HG03159 (cell line): ENCODE measurements at regions not wholly inside any gene's neighbourhood (a gene's known extent, or its start where the extent isn't known, plus 50 kb on each side); places are given as distances from the start of the nearest gene placed in this dataset.
A peak's percentile ranks its signal among the peaks of the same experiment; 100 is the strongest.
"Not testable (repeated sequence)": the region's sequence is repeated elsewhere in the genome, so short reads cannot be mapped to it uniquely, and the experiment has no call there.

Experiments used
- ATAC-seq: cut with Tn5 transposase; IDR thresholded peaks from one replicate; pipeline ENCODE4 v1.9.1; 2021; ENCODE audit warnings: mild to moderate bottlenecking, moderate library complexity; ENCODE audit not compliant: unreplicated experiment

DNA sequence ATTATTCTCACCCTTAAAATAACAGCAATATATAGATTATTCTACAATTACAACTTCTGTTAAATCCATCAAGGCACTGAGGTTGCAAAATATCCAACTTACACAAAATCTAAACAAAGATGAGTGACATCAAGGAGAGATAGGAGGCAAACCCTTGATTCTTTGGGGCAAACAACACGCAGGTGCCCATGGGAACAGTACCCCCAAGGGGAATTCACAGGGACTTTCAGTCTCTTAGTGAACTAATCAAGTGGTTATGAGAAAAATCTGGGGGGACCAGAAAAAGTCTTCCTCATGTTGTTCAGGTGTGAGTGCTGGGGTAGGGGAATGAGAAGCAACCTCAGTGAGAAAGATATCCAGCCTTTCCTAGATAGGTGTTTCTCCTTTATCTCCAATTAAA lies 1107.9 kb downstream of the PLA2G4A start:
- ATAC-seq, result no peak

DNA sequence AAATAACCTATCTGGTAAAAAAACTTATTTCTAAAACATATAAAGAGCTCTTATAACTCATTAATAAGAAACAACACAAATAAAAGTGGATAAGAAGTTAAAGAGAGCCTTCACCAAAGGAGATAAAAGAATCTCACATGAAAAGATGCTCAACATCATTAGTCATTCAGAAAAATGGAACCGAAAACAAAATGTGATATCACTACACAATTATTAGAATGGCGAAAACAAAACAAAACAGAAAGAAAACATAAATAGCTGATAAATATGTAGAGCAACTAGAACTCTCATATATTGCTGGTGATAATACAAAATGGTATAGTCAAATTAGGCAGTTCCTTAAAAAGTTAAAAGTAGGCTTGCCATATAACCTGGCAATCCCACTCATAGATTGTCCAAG lies 1109.3 kb downstream of the PLA2G4A start:
- no peak for ATAC-seq

DNA sequence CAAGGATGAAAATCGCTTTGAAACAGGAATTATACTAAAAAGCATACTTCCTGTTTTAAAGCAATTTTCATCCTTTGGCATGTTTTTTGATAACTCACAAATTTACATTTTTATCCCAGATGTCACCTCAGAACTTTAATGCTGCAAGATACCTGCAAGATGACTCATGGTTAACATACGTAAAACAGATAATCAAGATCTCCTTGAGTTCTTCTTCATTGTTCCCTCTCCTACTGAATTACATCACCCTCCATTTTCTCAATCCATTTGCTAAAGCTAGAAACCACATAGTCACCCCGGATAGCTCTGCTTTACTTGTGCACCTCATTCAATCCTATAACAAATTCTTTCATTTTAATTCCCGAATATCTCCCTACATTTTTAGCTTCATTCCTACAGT lies 1114.2 kb downstream of the PLA2G4A start:
- ATAC-seq, result no peak

DNA sequence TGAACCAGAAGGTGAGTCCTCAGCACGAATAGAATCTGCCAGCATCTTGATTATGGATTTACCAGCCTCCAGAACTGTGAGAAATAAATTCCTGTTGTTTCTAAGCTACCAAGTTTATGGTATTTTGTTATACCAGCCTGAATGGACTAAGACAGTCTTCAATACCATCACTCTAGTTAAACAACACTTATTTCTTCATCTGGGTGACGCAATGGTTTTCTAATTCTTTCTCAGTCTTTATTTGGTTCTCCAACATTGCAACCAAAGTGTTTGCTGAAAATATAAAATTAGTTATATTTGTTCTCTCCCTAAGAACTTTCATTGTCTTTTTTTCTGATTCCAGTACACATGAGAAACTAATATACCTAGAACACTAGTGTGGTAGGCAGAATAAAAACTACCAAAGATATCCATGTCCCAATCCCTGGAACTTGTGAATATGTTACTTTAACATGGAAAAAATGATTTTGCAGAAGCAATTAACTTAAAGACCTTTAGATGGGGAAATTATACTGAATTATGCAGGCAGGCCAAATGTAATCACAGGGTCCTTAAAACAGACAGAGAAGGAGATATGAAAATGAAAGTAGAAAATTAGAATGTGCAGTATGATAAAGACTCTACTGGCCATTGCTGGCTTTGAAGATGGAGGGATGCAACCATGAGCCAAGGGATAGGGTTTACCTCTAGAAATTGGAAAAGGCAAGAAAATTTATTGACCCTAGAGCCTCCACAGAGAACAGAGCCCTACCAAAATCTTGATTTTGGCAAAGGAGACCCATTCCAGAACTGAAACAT lies 1115.1 kb downstream of the PLA2G4A start:
- ATAC-seq, result no peak

DNA sequence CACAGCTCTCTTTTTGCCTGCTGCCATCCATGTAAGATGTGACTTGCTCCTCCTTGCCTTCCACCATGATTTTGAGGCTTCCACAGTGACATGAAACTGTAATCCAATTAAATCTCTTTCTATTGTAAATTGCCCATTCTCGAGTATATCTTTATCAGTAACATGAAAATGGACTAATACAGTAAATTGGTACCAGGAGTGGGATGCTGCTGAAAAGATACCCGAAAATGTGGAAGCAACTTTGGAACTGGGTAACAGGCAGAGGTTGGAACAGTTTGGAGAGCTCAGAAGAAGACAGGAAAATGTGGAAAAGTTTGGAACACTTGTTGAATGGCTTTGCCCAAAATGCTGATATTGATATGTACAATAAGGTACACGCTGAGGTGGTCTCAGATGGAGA lies 1117.9 kb downstream of the PLA2G4A start:
- not testable (repeated sequence) for ATAC-seq

DNA sequence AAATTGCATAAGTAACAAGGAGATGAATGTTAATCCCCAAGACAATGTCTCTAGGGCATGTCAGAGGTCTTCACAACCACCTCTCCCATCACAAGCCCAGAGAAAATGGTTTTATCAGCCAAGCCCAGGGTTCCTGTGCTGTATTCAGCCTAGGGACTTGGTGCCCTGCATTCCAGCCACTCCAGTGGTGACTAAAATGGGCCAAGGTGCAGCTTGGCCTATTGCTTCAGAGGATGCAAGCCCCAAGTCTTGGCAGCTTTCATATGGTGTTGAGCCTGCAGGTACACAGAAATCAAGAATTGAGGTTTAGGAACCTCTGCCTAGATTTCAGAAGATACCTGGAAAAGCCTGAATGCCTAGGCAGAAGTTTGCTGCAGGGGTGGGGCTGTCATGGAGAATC lies 1118.6 kb downstream of the PLA2G4A start:
- ATAC-seq, result no peak

DNA sequence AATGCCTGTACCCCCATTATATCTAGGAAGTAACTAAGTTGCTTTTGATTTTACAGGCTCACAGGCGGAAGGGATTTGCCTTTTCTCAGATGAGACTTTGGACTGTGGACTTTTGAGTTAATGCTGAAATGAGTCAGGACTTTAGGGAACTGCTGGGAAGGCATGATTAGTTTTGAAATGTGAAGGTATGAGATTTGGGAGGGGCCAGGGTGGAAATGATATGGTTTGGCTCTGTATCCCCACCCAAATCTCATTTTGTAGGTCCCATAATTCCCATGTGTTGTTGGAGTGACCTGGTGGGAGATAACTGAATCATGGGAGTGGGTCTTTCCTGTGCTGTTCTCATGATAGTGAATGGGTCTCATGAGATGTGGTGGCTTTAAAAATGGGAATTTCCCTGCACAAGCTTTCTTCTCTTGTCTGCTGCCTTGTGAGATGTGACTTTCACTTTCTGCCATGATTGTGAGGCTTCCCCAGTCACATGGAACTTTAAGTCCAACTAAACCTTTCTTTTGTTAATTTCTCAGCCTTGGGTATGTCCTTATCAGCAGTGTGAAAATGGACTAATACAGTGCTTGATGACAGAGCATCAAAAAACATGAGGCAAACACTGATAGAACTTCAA lies 1119.5 kb downstream of the PLA2G4A start:
- no peak for ATAC-seq

DNA sequence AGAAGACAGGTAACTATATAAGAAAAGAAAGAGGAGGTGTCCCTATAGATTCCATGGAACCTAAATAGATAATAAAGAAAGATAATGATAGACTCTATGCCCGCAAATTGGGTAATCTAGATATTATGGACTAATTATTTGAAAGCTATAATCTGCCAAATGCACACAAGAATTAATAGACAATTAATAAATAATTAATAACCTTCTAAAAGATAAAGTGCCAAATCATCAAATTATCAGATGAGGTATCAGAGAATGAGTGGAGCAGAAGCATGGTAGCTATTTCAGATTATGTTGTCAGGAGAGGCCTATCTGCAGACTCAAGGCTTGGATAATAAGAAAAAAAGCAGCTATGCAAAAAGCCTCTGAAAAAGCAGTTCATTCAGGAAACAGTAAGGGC lies 1120.8 kb downstream of the PLA2G4A start:
- no peak for ATAC-seq

DNA sequence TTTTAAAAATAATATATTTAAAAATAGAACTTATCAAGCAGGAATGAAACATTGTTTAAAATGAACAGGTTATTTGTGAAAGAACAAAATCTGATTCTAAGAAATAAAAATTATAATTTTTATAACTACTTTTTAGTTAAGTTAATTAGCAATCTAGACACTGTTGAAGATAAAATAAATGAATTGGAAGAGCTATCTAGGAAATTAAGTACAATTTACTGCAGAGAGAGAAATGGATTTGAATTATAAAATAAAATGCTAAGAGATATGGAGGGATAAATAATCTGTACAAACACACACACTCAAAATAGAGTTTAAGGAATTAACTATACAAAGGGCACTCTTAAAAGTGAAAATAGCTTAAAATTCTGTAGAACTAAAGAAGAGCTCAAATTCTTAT lies 1123.1 kb downstream of the PLA2G4A start:
- ATAC-seq, result no peak

DNA sequence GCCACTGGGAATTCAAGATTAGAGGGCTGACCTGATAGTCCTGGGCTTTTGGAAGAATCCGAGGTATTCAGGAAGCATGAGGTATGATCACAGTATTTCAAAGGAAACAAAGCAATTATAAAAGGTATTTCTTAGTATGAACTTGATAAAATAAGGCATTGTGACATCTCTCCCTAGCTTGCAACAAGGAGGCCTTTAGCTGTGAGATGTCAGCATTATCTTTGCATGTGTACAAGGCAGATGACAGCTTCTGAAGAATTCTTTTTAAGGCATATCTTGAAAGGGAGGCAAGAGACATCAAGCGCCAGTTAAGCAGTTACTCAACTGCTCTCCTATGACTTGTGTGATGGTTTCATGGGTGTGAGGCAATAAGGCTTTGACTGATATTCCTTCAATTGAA lies 1123.7 kb downstream of the PLA2G4A start:
- ATAC-seq, result no peak

DNA sequence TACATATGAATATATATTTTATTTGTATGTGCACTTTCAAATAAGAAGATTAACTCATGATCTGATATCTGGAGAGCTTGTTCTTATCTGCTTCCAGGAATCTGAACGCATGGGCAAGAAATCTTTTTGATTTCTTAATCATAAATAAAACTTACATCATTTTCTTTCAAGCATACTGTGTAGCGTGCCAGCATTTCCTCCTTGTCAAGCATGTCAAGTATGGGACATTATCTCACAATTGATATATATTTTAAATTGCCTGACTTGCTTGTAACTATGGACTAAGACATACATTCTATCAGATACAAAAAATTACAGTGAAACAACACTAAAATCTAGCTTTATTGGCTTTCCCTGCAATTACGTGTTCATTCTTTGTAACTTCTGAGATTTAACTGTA lies 1128.2 kb downstream of the PLA2G4A start:
- no peak for ATAC-seq

DNA sequence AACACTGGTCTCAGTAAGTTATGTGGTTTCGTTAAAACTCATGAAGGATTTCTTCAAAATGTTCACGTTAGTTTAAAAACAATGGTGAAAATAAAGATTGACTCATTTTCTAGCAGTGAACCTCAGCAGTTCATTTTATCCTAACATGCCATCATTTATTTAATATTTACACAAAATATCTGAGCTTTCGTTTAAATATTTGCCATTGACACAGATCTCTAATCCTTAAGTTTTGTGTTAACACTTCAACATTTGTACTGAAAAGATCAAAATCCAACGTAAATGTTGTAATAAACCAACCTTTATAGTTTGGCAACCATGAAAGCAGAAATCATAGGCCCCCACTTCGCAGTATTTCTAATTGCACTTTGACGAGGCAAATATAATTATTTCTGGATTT lies 1129.5 kb downstream of the PLA2G4A start:
- no peak for ATAC-seq

DNA sequence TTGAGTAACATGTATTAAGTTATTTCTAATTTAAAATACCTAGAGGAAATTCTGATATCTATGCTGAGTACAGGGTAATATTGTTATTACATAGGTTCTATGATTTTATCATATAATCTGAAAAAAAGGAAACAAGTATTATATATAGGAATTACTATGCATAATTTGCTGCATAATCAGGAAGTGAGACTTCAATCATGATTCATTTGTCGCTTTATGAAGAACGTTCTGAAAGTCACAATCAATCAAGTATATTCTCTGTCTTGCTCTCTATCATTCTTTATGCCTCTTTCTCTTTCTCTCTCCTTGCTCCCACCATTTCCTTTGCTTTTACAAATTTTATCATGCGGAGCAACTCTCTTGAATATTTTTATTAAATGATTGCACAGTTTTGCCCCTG lies 1130.3 kb downstream of the PLA2G4A start:
- ATAC-seq, result no peak

DNA sequence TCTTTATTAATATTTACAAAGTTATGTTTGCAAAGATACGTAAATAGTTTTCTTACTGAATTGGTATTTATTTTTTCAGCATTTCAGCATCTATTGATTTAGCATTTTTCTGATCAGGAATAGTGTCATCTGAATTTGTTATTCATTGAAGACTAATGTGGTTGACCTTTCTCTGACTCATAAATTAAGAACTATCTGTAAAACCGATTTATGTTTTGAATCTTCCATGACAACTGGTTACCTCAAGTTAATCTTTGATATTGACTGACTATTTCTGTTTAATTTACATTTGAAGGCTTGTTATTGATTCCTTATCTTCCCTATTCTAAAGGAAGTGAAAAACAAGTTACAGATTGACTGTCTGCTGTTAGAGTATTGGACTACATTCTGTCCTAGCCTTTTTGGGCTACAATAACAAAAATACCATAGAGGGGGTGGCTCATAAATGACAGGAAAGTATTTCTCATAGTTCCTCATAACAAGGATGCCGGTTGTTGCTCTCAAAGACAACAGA lies 1131.4 kb downstream of the PLA2G4A start:
- ATAC-seq, result no peak

DNA sequence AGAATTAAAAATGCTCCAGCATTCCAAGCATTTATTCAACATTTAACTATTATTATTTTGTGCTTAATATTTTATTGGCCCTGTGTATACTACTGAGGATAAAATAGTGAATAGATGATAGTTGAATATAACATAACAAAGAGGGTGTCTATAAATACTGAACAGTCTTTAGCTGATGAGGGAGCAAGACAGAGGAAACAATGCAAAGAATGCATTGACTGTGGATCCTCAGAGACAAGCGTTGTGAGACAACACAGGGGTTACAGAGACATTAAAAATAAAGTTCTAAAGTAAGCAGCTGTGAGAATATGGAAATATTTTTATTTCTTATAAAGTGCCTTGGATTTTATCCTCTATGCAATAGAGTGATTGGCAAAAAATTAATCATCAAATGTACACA lies 1133.1 kb downstream of the PLA2G4A start:
- no peak for ATAC-seq

DNA sequence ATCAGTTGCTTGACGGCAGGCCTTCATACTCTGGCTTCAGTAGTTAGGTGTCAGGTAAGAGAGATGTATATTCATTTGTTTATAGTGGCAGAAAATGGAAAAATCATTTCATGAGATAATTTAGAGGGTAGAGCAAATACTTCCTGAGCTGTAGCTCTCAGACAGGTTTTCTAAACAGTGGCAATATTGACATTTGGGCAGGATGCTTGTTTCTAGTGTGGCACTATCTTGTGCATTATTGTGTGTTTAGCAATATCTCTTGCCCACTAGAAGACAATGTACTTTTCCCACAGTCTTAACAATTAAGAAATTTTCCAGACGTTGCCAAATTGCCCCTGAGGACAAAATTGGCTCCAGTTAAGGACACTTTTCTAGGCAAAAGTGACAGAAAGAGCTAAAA lies 1143.1 kb downstream of the PLA2G4A start:
- ATAC-seq, result no peak

DNA sequence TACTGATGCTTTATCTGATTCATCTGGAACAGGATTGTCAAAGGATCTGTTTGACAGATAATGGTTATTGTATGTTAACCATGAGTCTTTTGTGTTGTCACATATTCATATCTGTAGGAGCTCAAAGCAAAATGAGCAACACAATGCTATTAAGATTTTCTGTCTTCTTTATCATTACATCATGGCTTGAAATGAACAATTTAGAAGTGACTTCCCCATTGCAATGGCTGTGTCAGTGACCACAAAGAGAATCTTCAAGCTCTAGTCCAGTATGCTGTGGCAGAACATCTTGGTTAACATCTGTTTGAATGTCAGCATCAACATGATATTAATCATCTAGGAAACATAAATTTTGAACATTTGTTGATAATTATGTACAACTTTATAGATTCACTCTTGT lies 1148.5 kb downstream of the PLA2G4A start:
- no peak for ATAC-seq

DNA sequence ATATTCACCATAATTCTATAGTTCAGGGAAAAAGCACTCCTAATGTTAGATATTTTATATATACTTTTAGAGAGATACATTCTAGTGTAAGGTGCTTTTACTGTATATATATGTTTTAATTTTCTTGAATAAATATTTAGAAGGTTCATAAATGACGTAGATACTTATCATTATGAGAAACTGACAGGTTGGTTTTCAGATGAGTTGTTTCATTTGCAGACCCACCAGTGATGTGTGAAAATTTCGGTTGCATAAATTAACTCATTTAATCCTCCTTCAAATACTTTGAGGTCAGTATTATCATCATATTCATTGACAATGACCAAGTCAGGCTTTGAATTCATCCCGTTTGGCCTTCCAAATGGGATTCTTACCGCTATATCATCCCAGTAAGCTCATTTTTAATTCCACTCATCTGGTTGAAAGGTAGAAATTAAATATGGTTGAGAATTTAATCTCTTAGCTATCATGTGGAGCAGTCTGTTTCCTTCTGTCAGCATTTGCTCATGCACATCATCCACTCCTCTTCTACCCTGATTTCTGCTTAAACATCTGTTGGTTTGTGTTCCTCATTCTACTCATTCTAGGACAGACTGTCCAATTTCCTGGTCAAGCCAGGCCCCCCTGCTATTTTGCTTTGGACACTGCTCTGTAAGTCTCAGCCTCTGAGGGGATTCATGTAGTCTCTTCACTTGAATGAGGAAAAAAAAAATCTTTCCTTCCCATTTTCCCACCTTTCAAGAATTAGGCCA lies 1156.6 kb downstream of the PLA2G4A start:
- ATAC-seq, result peak; percentile 45

DNA sequence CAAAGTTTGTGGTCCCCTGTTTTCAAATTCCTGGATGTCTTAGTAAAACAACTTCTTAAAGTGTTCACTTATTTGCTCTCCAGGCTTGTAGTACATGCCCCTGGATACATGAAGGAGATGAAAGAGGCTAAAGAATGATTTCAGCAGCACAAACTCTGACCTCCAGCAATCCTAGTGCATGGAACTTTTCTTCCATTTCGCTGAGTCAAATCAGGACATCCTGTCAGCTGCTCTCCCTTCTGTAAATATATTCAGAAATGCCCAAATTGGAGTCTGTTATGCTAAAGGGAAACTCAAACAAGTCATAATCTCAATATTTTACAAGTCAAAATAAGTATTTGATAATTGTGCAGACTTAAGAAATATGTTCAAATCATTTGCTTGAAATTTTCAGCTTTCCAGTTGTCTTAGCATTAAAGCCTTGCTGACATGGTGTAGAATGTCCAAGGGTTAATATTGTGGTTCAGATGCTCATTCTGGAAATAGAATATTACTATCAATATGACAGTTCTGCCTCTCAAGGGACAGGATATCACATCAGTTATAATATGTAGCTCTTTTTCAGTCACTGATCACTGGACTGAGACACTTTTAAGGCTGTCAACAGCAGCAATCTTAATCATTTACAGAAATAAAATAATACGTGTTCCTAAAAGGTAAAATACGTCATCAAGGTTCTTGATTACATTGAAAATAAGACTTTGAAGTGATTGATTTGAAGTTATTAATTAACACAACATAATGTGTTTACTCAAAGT lies 1157.3 kb downstream of the PLA2G4A start:
- peak; percentile 89 for ATAC-seq

DNA sequence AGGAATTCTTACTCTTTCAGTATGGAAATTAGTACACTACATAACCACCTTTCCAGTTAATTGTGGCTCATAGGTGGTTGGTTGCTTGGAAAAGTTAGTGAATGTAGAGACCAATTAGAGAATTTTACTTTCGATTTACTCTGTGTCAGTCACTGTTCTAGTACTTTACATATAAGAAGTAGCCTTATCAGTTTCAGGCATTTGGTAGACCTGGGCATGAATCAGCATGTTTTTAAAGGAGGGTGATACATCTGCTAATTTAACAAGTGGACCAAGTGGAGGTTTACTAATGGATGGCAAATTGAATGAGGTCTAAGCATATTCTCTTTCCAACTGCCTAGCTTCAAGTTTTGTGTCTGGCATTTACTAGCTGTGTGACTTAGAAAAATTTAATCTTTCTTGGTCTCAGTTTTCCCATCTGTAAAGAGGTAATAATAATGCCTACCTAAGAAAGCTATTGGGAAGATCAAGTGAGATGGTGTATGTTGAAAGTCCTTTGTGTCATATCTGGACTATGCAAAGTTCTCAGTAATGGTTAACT lies 1158.6 kb downstream of the PLA2G4A start:
- no peak for ATAC-seq

DNA sequence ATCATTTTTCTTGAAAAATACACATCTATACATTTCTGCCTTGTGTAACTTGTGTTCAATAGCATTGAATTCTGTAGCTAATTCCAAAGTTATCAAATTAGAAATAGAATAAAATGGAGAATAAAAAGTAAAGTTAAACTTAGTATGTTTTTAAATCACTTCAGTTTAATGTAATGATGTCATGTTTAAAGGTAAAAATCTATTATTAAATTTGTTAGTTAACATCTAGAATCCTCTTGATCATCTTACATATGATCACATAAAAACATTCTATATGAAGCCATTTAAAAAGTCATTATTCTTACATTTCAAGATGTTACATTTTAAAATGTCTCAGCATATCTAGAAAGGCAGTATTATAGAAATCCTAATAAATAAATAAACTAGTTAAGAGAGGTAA lies 1163.2 kb downstream of the PLA2G4A start:
- no peak for ATAC-seq
